Hepatocyte (in vitro differentiated cells): ENCODE measurements at regions not wholly inside any gene's neighbourhood (a gene's known extent, or its start where the extent isn't known, plus 50 kb on each side); places are given as distances from the start of the nearest gene placed in this dataset.

Source experiments
- DNase-seq: peaks from one replicate; pipeline ENCODE4 v3.0.0-alpha.2; 2016; ENCODE audit warnings: low spot score
- H2AFZ ChIP-seq: fragments of 200-600 bp; sonication (generic); 2 replicates; pipeline ENCODE4 v1.6.0; 2016; ENCODE audit warnings: antibody characterized with exemption, mild to moderate bottlenecking
- H3K27ac ChIP-seq: fragments of 200-600 bp; sonication (generic); 2 replicates; pipeline ENCODE4 v1.5.1; 2016; ENCODE audit warnings: mild to moderate bottlenecking
- H3K27me3 ChIP-seq: fragments of 200-600 bp; sonication (generic); 2 replicates; pipeline ENCODE4 v1.6.1; 2016
- H3K36me3 ChIP-seq: fragments of 200-600 bp; sonication (generic); replicated peaks from 2 replicates; pipeline ENCODE4 v1.5.1; 2016; ENCODE audit warnings: low read depth; ENCODE audit not compliant: insufficient read depth
- H3K4me1 ChIP-seq: fragments of 200-600 bp; sonication (generic); 2 replicates; pipeline ENCODE4 v1.5.1; 2016; ENCODE audit warnings: mild to moderate bottlenecking, moderate library complexity; ENCODE audit not compliant: insufficient read depth
- H3K4me2 ChIP-seq: fragments of 200-600 bp; sonication (generic); 2 replicates; pipeline ENCODE4 v1.6.0; 2016
- H3K4me3 ChIP-seq: fragments of 200-600 bp; sonication (generic); 2 replicates; pipeline ENCODE4 v1.5.1; 2016; ENCODE audit warnings: mild to moderate bottlenecking
- H3K79me2 ChIP-seq: fragments of 200-600 bp; sonication (generic); 2 replicates; pipeline ENCODE4 v1.6.0; 2017; ENCODE audit warnings: mild to moderate bottlenecking
- H3K9me2 ChIP-seq: fragments of 200-600 bp; sonication (generic); replicated peaks from 2 replicates; pipeline ENCODE4 v1.6.0; 2017; ENCODE audit warnings: mild to moderate bottlenecking; ENCODE audit not compliant: insufficient read depth
- H3K9me3 ChIP-seq: fragments of 200-600 bp; sonication (generic); 2 replicates; pipeline ENCODE4 v1.5.1; 2016; ENCODE audit warnings: low read depth, mild to moderate bottlenecking
- H4K20me1 ChIP-seq: fragments of 200-600 bp; sonication (generic); 2 replicates; pipeline ENCODE4 v1.6.0; 2016; ENCODE audit warnings: mild to moderate bottlenecking; ENCODE audit not compliant: insufficient read depth, poor library complexity, severe bottlenecking
- EZH2 ChIP-seq: fragments of 200-600 bp; sonication (generic); IDR thresholded peaks from 2 replicates; pipeline ENCODE4 v1.6.1; 2016; ENCODE audit warnings: antibody characterized with exemption, mild to moderate bottlenecking, borderline replicate concordance
- EZH2phosphoT487 ChIP-seq: fragments of 200-600 bp; sonication (generic); IDR thresholded peaks from one replicate; pipeline ENCODE4 v1.6.1; 2018; ENCODE audit warnings: antibody characterized with exemption, mild to moderate bottlenecking, low read depth, moderate library complexity; ENCODE audit not compliant: unreplicated experiment, severe bottlenecking
- WGBS: methylation state at CpG from one replicate; pipeline ENCODE4 v1.1.6; 2016; ENCODE audit warnings: low lambda C conversion rate; ENCODE audit errors: missing lambda C conversion rate; 5-methylcytosine and 5-hydroxymethylcytosine counted together
- TF ChIP-seq, protein P1 (sequence below): fragments of 200-600 bp; sonication (generic); IDR thresholded peaks from 2 replicates; pipeline ENCODE4 v1.5.1; 2016; ENCODE audit warnings: antibody characterized with exemption, mild to moderate bottlenecking; ENCODE audit not compliant: poor library complexity

DNA sequence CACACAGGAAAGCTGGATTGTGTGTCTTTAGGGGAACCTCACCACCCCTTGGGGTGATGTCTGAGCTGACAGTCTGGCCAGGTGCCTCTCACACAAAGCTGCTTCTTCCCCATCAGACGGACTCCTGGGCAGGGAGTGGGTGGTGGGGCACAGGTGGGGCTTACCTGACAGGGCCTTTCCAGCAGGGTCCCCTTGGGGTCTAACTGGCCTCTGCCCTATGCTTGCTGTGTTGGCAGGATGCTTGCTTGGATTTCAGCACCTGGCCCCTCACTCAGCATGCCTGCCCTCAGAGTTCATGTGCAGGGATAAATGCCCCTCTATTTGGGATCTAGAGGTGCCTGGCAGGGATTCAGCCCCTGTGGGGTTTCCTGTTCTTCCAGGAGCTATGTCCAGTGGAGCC is 496.9 kb upstream of the ZMIZ1 start:
- DNase-seq: no peak
- peaks cover 30% of the 10 kb centered on the region for H3K4me1 ChIP-seq
- no peaks in the 10 kb centered on the region for H3K9me3 ChIP-seq
- no peaks in the 10 kb centered on the region for H4K20me1 ChIP-seq
- H2AFZ ChIP-seq: no peak overlapping the region
- 100% methylated on average over 1 of the region's 1 CpG for WGBS
- no peaks in the 10 kb centered on the region for H3K27me3 ChIP-seq
- no peaks in the 10 kb centered on the region for H3K79me2 ChIP-seq
- TF ChIP-seq EZH2 (no peak), EZH2phosphoT487 (no peak)
- TF ChIP-seq, protein P1, sequence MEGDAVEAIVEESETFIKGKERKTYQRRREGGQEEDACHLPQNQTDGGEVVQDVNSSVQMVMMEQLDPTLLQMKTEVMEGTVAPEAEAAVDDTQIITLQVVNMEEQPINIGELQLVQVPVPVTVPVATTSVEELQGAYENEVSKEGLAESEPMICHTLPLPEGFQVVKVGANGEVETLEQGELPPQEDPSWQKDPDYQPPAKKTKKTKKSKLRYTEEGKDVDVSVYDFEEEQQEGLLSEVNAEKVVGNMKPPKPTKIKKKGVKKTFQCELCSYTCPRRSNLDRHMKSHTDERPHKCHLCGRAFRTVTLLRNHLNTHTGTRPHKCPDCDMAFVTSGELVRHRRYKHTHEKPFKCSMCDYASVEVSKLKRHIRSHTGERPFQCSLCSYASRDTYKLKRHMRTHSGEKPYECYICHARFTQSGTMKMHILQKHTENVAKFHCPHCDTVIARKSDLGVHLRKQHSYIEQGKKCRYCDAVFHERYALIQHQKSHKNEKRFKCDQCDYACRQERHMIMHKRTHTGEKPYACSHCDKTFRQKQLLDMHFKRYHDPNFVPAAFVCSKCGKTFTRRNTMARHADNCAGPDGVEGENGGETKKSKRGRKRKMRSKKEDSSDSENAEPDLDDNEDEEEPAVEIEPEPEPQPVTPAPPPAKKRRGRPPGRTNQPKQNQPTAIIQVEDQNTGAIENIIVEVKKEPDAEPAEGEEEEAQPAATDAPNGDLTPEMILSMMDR: no peak
- no peaks in the 10 kb centered on the region for H3K9me2 ChIP-seq
- no peak overlapping the region for H3K27ac ChIP-seq
- no peak overlapping the region for H3K4me2 ChIP-seq
- no peaks in the 10 kb centered on the region for H3K36me3 ChIP-seq
- H3K4me3 ChIP-seq: no peak overlapping the region

DNA sequence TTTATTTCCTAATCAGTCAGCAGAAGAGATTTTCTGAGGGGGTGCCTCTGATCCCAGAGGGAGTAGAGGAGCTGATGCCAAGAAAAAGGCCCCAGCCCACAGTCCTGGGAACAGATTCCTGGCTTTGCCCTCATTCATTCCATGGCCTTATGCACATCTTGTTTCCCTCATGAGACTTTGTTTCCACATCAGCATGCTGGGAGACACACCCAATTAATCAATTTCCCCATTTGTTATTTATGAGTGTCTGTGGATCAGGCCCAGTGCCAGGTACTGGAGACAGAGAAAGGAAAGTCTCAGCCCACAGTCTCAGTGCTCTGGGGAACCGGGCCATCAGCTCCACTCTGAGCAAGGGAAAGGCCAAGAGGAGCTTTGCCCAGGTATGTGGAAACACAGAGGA is 496.2 kb upstream of the ZMIZ1 start:
- H3K27me3 ChIP-seq: no peaks in the 10 kb centered on the region
- DNase-seq: no peak
- 88% methylated on average over 1 of the region's 1 CpG for WGBS
- no peak overlapping the region for H2AFZ ChIP-seq
- H3K4me3 ChIP-seq: no peak overlapping the region
- H3K27ac ChIP-seq: no peak overlapping the region
- no peak overlapping the region for H3K4me2 ChIP-seq
- H4K20me1 ChIP-seq: no peaks in the 10 kb centered on the region
- no peaks in the 10 kb centered on the region for H3K9me3 ChIP-seq
- H3K79me2 ChIP-seq: no peaks in the 10 kb centered on the region
- peaks cover 23% of the 10 kb centered on the region for H3K4me1 ChIP-seq
- H3K36me3 ChIP-seq: no peaks in the 10 kb centered on the region
- H3K9me2 ChIP-seq: no peaks in the 10 kb centered on the region
- TF ChIP-seq EZH2phosphoT487: no peak
- TF ChIP-seq EZH2: no peak
- TF ChIP-seq, protein P1: no peak

GRCh38 chr10:78574547-78574946 is 494.2 kb upstream of the ZMIZ1 start:
- no peaks in the 10 kb centered on the region for H3K27me3 ChIP-seq
- no peak overlapping the region for H3K27ac ChIP-seq
- no peaks in the 10 kb centered on the region for H3K79me2 ChIP-seq
- no peak overlapping the region for H2AFZ ChIP-seq
- no peaks in the 10 kb centered on the region for H4K20me1 ChIP-seq
- 87% methylated on average over 7 of the region's 7 CpGs for WGBS
- no peak for DNase-seq
- H3K4me1 ChIP-seq: peaks cover 15% of the 10 kb centered on the region
- no peaks in the 10 kb centered on the region for H3K36me3 ChIP-seq
- no peaks in the 10 kb centered on the region for H3K9me3 ChIP-seq
- no peaks in the 10 kb centered on the region for H3K9me2 ChIP-seq
- no peak overlapping the region for H3K4me3 ChIP-seq
- TF ChIP-seq EZH2phosphoT487 (no peak), EZH2 (no peak)
- TF ChIP-seq, protein P1: no peak
- H3K4me2 ChIP-seq: no peak overlapping the region

- Histone ChIP-seq H3K27me3 (no peaks in the 10 kb centered on the region), H3K79me2 (no peaks in the 10 kb centered on the region), H3K36me3 (no peaks in the 10 kb centered on the region), H3K4me3 (no peak overlapping the region), H3K27ac (no peak overlapping the region), H4K20me1 (no peaks in the 10 kb centered on the region), H3K9me3 (no peaks in the 10 kb centered on the region), H2AFZ (no peak overlapping the region), H3K4me2 (no peak overlapping the region), H3K9me2 (no peaks in the 10 kb centered on the region), H3K4me1 (peaks cover 11% of the 10 kb centered on the region)
- TF ChIP-seq, protein P1: no peak
- TF ChIP-seq EZH2 (no peak), EZH2phosphoT487 (no peak)
- WGBS: 80% methylated on average over 6 of the region's 6 CpGs
- DNase-seq: no peak
These were observed 493.4 kb upstream of the ZMIZ1 start for GRCh38 chr10:78575400-78575799.
